Tibial nerve (tissue), 4 donors: ENCODE measurements at regions not wholly inside any gene's neighbourhood (a gene's known extent, or its start where the extent isn't known, plus 50 kb on each side); places are given as distances from the start of the nearest gene placed in this dataset.

ENCODE experiments used
- DNase-seq, 2 donors: peaks; one replicate each; pipeline ENCODE4 v3.0.0-alpha.2; 2019; ENCODE audit warnings: low spot score in 2 of 2
- H3K27ac ChIP-seq, 4 donors: fragments of 200-600 bp; sonication (generic) in 3 of 4; one replicate each; pipeline ENCODE4 v1.5.1; 2017 to 2019; ENCODE audit warnings: mild to moderate bottlenecking in 1 of 4
- H3K27me3 ChIP-seq, 2 donors: fragments of 200-600 bp; sonication (generic) in 1 of 2; one replicate each; pipeline versions ENCODE4 v1.5.1 to v1.6.0; 2017 to 2019
- H3K36me3 ChIP-seq, 3 donors: fragments of 200-600 bp; sonication (generic); one replicate each; pipeline ENCODE4 v1.5.1; 2018 to 2019
- H3K4me1 ChIP-seq, 4 donors: fragments of 200-600 bp; sonication (generic) in 3 of 4; one replicate each; pipeline ENCODE4 v1.5.1; 2017 to 2019
- H3K4me3 ChIP-seq, 4 donors: fragments of 200-600 bp; sonication (generic) in 3 of 4; one replicate each; pipeline ENCODE4 v1.5.1; 2017 to 2019; ENCODE audit warnings: mild to moderate bottlenecking in 1 of 4, moderate library complexity in 1 of 4
- H3K9me3 ChIP-seq, 4 donors: fragments of 200-600 bp; sonication (generic) in 3 of 4; one replicate each; pipeline ENCODE4 v1.5.1; 2017 to 2019
- EP300 ChIP-seq, 2 donors: sonication (generic); formaldehyde crosslinking; IDR thresholded peaks; one replicate each; pipeline ENCODE4 v1.6.1; 2017; ENCODE audit warnings: antibody characterized with exemption in 2 of 2, mild to moderate bottlenecking in 1 of 2
- POLR2A ChIP-seq, 2 donors: fragments of 450-650 bp; IDR thresholded peaks; one replicate each; pipeline ENCODE4 v1.6.1; 2017; ENCODE audit warnings: antibody characterized with exemption in 2 of 2, mild to moderate bottlenecking in 2 of 2, moderate library complexity in 2 of 2
- WGBS, 2 donors: methylation state at CpG; one replicate each; pipeline ENCODE4 v1.1.5; 2018; 5-methylcytosine and 5-hydroxymethylcytosine counted together
- TF ChIP-seq, protein P1 (sequence below), 5 experiments: fragments of 200-600 bp in 3 of 5; fragments of 450-650 bp in 2 of 5; sonication (generic) in 3 of 5; IDR thresholded peaks; one replicate each; pipeline ENCODE4 v1.5.1; 2016 to 2019; ENCODE audit warnings: antibody characterized with exemption in 5 of 5, mild to moderate bottlenecking in 3 of 5, moderate library complexity in 2 of 5

DNA sequence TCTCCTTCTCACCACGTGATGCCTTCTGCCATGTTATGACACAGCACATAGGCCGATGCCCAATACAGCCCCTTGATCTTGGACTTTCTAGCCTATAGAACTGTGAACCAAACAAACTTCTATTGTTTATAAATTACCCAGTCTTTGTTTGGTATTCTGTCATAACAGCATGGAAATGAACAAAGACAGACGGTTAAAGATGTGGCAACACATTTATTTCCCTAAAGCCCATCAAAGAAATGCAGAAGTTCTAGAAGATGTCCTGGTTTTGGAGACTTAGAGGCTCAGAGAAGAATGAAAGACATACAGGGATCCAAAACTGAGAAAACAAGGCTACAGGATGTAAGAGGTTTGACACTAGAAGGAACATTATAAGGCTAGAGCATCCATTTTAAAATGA is 600.8 kb upstream of the DAB2 start:
- Histone ChIP-seq H3K4me1 (peaks cover 0 to 6% (median 0%) of the 10 kb centered on the region in 4 donors), H3K4me3 (no peak overlapping the region), H3K27ac (no peak overlapping the region), H3K36me3 (no peaks in the 10 kb centered on the region), H3K27me3 (no peaks in the 10 kb centered on the region), H3K9me3 (peaks cover 0 to 2% (median 0%) of the 10 kb centered on the region in 4 donors)
- DNase-seq: no peak
- WGBS, 2 donors: 57 to 62% methylated on average over 3 of the region's 3 CpGs
- TF ChIP-seq POLR2A (IDR thresholded peaks at IDR 0.05): no peak

DNA sequence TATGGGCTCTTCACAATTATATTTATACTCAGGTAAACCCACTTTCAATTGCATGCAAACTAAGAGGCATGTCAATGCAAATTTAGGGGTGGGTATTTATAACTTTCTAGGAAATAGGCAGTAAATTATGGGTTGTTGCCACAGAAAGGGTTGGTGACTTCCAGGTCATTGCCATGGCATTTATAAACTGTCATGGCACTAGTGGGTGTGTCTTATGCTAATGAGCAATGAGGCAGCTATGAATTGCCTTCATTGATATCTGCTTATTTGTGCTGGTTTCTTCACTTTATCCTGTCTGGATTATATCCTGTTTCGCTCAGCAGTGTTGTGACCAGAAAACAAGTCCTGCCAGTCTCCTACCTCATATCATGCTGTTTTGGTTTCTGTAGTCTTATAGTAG is 597.3 kb upstream of the DAB2 start:
- WGBS, 2 donors: 80 to 100% methylated on average over 1 of the region's 1 CpG
- Histone ChIP-seq H3K4me3 (no peak overlapping the region), H3K36me3 (no peaks in the 10 kb centered on the region), H3K27ac (no peak overlapping the region), H3K4me1 (no peaks in the 10 kb centered on the region), H3K27me3 (no peaks in the 10 kb centered on the region), H3K9me3 (peaks cover 0 to 15% (median 0%) of the 10 kb centered on the region in 4 donors)
- DNase-seq: no peak
- TF ChIP-seq, protein P1, sequence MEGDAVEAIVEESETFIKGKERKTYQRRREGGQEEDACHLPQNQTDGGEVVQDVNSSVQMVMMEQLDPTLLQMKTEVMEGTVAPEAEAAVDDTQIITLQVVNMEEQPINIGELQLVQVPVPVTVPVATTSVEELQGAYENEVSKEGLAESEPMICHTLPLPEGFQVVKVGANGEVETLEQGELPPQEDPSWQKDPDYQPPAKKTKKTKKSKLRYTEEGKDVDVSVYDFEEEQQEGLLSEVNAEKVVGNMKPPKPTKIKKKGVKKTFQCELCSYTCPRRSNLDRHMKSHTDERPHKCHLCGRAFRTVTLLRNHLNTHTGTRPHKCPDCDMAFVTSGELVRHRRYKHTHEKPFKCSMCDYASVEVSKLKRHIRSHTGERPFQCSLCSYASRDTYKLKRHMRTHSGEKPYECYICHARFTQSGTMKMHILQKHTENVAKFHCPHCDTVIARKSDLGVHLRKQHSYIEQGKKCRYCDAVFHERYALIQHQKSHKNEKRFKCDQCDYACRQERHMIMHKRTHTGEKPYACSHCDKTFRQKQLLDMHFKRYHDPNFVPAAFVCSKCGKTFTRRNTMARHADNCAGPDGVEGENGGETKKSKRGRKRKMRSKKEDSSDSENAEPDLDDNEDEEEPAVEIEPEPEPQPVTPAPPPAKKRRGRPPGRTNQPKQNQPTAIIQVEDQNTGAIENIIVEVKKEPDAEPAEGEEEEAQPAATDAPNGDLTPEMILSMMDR (IDR thresholded peaks at IDR 0.05): no peak
- no peak for TF ChIP-seq POLR2A (IDR thresholded peaks at IDR 0.05)

DNA sequence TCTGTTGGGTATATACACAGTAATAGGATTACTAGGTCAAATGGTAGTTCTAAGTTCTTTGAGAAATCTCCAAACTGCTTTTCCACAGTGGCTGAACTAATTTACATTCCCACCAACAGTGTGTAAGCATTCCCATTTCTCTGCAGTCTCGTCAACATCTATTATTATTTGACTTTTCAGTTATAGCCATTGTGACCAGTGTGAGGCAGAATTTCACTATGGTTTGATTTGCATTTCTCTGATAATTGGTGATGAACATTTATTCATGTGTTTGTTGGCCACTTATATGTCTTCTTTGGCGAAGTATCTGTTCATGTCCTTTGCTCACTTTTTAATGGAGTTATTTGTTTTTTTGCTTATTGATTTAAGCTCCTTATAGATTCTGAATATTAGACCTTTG is 596.2 kb upstream of the DAB2 start:
- no peaks in the 10 kb centered on the region for H3K4me1 ChIP-seq
- H3K36me3 ChIP-seq: no peaks in the 10 kb centered on the region
- 78 to 80% methylated on average over 2 of the region's 2 CpGs for WGBS, 2 donors
- H3K9me3 ChIP-seq: peaks cover 0 to 15% (median 0%) of the 10 kb centered on the region in 4 donors
- no peak for TF ChIP-seq POLR2A (IDR thresholded peaks at IDR 0.05)
- TF ChIP-seq, protein P1 (IDR thresholded peaks at IDR 0.05): no peak
- no peak for TF ChIP-seq EP300 (IDR thresholded peaks at IDR 0.05)
- H3K4me3 ChIP-seq: no peak overlapping the region
- H3K27me3 ChIP-seq: no peaks in the 10 kb centered on the region
- DNase-seq: no peak
- no peak overlapping the region for H3K27ac ChIP-seq

DNA sequence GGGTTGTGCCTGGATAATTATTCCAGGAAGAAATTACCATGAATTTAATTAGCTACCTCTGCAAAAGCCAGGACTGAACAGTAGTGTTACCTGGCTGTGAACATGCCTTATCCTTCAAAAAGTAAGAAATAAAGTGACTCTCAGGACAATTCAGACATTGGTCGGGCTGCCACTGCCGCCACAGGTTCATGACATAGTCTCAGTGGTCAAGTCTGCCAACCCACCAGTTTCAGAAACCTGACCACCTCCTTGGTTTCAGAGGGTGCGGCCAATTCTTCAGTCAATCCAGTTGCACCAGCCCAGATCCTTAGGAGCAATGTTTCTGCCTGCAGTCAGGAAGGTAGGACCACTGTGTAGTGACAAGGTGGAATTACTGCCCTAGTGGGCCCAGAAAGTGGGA is 593.1 kb upstream of the DAB2 start:
- no peak for DNase-seq
- Histone ChIP-seq H3K36me3 (no peaks in the 10 kb centered on the region), H3K27ac (no peak overlapping the region), H3K4me3 (no peak overlapping the region), H3K4me1 (no peaks in the 10 kb centered on the region), H3K27me3 (no peaks in the 10 kb centered on the region), H3K9me3 (peaks cover 0 to 15% (median 0%) of the 10 kb centered on the region in 4 donors)
- 88 to 90% methylated on average over 3 of the region's 3 CpGs for WGBS, 2 donors
- TF ChIP-seq, protein P1 (IDR thresholded peaks at IDR 0.05): no peak
- TF ChIP-seq POLR2A (IDR thresholded peaks at IDR 0.05) (no peak), EP300 (IDR thresholded peaks at IDR 0.05) (no peak)

DNA sequence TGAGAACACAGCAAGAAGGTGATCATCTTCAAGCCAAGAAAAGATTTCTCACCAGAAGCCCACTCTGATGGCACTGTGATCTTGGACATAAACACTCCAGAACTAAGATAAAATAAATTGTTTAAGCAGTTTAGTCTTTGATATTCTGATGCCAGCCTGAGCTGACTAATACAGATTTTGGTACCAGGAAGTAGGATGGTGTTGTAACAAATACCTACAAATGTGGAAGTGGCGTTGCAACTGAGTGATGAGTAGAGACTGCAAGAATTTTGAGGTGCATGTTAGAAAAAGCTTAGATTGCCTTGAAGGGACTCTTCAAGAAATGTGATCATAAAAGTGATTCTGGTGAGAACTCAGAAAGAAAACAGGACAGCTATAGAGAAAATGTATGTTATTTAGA is 592.4 kb upstream of the DAB2 start:
- WGBS, 2 donors: 76 to 84% methylated on average over 1 of the region's 1 CpG

More for the DNA sequence above, 592.4 kb upstream of the DAB2 start:
- Histone ChIP-seq H3K36me3 (no peaks in the 10 kb centered on the region), H3K4me1 (no peaks in the 10 kb centered on the region), H3K4me3 (no peak overlapping the region), H3K9me3 (peaks cover 0 to 15% (median 0%) of the 10 kb centered on the region in 4 donors), H3K27ac (no peak overlapping the region), H3K27me3 (no peaks in the 10 kb centered on the region)
- DNase-seq: no peak
- TF ChIP-seq POLR2A (IDR thresholded peaks at IDR 0.05): no peak
- TF ChIP-seq, protein P1 (IDR thresholded peaks at IDR 0.05): no peak
- no peak for TF ChIP-seq EP300 (IDR thresholded peaks at IDR 0.05)
